A549 (cell line): ENCODE measurements at regions not wholly inside any gene's neighbourhood (a gene's known extent, or its start where the extent isn't known, plus 50 kb on each side); places are given as distances from the start of the nearest gene placed in this dataset.

Experiments
- CHD2 ChIP-seq: fragments of 150-350 bp; IDR thresholded peaks from 2 replicates; pipeline ENCODE4 v1.6.1; 2014; ENCODE audit warnings: low read length; ENCODE audit not compliant: partially characterized antibody
- RNF2 ChIP-seq: fragments of 200-600 bp; sonication (generic); IDR thresholded peaks from 2 replicates; pipeline ENCODE4 v1.6.1; 2016; ENCODE audit warnings: low read depth, mild to moderate bottlenecking, antibody characterized with exemption, moderate library complexity, borderline replicate concordance
- TF ChIP-seq, protein P1 (sequence below): fragments of >200 bp; sonication (Bioruptor Twin); formaldehyde crosslinking; IDR thresholded peaks from 3 replicates; pipeline ENCODE4 v1.5.1; 2016

DNA sequence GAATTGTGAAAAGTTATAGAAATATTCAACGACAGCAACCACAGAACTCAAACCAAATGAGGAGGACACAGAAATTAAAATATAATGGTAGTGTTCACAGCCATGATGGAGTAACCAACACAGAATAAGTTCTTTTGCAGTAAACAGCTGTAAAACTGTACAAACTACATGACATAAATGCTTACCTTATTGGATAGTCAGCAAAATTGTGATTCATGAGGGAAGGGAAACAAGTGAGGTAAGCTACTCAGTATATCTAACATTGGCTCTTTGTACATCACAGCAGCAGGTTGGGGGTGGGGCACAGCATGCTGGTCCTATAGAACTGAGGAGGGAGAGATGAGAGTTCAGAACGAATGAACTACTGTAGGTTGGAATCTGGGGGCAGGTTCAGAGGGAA lies 86.4 kb downstream of the CDC14C start:
- TF ChIP-seq CHD2, result no peak
- TF ChIP-seq, protein P1, sequence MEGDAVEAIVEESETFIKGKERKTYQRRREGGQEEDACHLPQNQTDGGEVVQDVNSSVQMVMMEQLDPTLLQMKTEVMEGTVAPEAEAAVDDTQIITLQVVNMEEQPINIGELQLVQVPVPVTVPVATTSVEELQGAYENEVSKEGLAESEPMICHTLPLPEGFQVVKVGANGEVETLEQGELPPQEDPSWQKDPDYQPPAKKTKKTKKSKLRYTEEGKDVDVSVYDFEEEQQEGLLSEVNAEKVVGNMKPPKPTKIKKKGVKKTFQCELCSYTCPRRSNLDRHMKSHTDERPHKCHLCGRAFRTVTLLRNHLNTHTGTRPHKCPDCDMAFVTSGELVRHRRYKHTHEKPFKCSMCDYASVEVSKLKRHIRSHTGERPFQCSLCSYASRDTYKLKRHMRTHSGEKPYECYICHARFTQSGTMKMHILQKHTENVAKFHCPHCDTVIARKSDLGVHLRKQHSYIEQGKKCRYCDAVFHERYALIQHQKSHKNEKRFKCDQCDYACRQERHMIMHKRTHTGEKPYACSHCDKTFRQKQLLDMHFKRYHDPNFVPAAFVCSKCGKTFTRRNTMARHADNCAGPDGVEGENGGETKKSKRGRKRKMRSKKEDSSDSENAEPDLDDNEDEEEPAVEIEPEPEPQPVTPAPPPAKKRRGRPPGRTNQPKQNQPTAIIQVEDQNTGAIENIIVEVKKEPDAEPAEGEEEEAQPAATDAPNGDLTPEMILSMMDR, result no peak
- TF ChIP-seq RNF2, result no peak
